ENCODE measurements at regions not wholly inside any gene's neighbourhood (a gene's known extent, or its start where the extent isn't known, plus 50 kb on each side); places are given as distances from the start of the nearest gene placed in this dataset.

DNA sequence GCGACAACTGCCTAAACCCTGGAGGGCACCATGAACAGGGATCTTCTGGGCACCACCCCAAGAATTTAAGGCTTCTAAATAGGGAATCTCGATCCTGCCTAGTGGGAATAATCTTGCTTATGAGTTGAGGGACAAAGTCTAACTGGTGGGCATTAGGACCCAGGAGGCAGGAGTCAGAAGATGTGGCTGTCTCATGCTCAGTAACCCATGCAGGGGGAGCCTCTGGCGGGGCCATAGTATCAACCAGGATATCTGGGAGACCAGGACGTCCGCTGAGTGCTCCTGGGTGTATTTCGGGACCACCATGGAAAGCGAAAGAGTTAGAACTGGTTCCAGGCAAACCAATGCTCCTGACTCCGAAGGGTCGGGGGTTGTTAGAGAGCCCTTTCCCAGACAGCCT is 356.1 kb downstream of the OTOL1 start:
- no peak for TF ChIP-seq CTCF (IDR thresholded peaks at IDR 0.05)
- Histone ChIP-seq H3K27ac (no peak overlapping the region), H3K4me1 (ENCODE audit: control insufficient read depth in 1 of 2, low read depth in 2 of 2) (no peaks in the 10 kb centered on the region), H3K4me3 (no peak overlapping the region), H3K9me3 (no peaks in the 10 kb centered on the region), H3K36me3 (no peaks in the 10 kb centered on the region), H3K27me3 (replicated peaks; ENCODE audit: insufficient read depth) (no peaks in the 10 kb centered on the region)
- ATAC-seq (ENCODE audit: insufficient number of reproducible peaks, low FRiP score, low read depth) (no peak), DNase-seq (ENCODE audit: low spot score) (no peak)

DNA sequence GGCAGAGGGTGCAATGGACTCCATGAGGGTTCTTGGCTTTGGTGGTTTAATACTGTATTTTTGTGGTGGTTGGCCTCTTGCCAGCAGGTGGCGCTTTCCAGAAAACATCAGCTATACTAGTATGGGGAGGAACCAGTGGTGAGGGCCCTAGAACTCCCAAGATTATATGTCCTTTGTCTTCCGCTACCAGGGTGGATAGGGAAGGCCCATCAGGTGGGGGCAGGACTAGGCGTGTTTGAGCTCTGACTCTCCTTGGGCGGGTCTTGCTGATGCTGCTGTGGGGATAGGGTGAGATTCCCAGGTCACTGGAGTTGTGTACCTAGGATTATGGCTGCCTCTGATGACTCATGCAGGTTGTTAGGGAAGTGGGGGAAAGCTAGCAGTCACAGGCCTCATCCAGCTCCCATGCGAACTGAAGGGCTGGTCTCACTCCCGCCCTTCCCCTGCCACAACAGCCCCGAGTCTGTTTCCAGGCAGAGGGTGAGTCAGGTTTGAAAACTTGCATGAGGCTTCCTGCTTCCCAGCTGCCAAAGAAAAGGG is 357.7 kb downstream of the OTOL1 start:
- TF ChIP-seq CTCF (IDR thresholded peaks at IDR 0.05): no peak
- ATAC-seq (ENCODE audit: insufficient number of reproducible peaks, low FRiP score, low read depth) (no peak), DNase-seq (ENCODE audit: low spot score) (no peak)
- H3K9me3 ChIP-seq: no peaks in the 10 kb centered on the region
- H3K4me3 ChIP-seq: no peak overlapping the region
- no peaks in the 10 kb centered on the region for H3K4me1 ChIP-seq (ENCODE audit: control insufficient read depth in 1 of 2, low read depth in 2 of 2)
- H3K36me3 ChIP-seq: no peaks in the 10 kb centered on the region
- H3K27ac ChIP-seq: no peak overlapping the region
- H3K27me3 ChIP-seq (replicated peaks; ENCODE audit: insufficient read depth): no peaks in the 10 kb centered on the region

GRCh38 chr3:161859057-161859456 is 362.4 kb downstream of the OTOL1 start:
- Histone ChIP-seq H3K4me3 (no peak overlapping the region), H3K9me3 (no peaks in the 10 kb centered on the region), H3K27ac (no peak overlapping the region), H3K36me3 (no peaks in the 10 kb centered on the region), H3K4me1 (ENCODE audit: control insufficient read depth in 1 of 2, low read depth in 2 of 2) (no peaks in the 10 kb centered on the region), H3K27me3 (replicated peaks; ENCODE audit: insufficient read depth) (no peaks in the 10 kb centered on the region)
- DNase-seq (ENCODE audit: low spot score) (no peak), ATAC-seq (ENCODE audit: insufficient number of reproducible peaks, low FRiP score, low read depth) (no peak)
- TF ChIP-seq CTCF (IDR thresholded peaks at IDR 0.05): no peak

DNA sequence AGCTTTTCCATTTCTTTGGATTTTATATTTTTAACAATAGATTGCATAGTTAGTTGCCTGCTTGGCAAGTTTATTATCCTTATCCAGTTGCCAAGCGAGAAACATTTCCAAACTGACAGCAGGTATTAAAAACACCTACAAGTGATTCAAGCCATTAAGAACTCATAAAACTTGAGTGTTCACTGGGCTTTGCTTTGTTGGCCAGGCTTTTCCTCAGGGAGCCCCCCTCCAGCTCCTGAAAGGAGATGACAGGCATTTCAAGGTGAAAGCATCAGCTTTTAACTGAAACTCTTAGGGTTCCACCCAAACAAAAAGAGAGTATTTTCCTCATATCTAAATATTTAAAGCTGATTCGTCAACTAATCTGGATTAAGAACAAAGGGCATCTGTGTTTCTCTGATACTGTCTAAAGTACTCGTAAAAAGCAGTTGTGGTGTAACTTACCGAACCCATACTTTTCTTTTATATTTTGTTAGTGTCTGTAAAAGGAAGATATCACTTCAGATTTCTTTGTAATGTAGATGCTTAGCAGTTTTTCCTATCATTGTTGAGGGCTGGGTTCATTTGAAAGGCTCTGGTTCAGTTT is 363.4 kb downstream of the OTOL1 start:
- TF ChIP-seq CTCF (IDR thresholded peaks at IDR 0.05): no peak
- DNase-seq (ENCODE audit: low spot score): no peak
- Histone ChIP-seq H3K36me3 (no peaks in the 10 kb centered on the region), H3K27me3 (replicated peaks; ENCODE audit: insufficient read depth) (no peaks in the 10 kb centered on the region), H3K4me1 (ENCODE audit: control insufficient read depth in 1 of 2, low read depth in 2 of 2) (no peaks in the 10 kb centered on the region), H3K4me3 (no peak overlapping the region), H3K9me3 (no peaks in the 10 kb centered on the region), H3K27ac (no peak overlapping the region)
- ATAC-seq (ENCODE audit: insufficient number of reproducible peaks, low FRiP score, low read depth): no peak

DNA sequence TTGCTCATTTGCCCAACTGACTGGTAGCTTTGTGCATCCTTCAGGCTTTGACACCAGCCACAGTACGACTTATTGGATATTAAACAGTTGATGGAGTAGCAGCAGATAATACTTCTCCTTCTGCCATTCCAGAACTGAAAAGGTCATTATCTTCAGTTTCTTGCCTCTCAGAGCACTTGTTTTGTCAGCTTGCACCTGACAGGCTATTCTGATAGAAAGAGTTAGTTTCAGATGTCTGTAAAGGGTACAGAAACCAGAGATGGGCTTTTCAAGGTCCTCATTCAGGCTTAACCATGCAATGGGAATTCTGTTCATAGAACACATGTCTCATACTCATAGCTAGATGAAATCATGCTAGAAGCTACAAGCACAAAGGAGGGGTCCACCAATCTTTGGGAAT is 367.2 kb downstream of the OTOL1 start:
- no peaks in the 10 kb centered on the region for H3K4me1 ChIP-seq (ENCODE audit: control insufficient read depth in 1 of 2, low read depth in 2 of 2)
- H3K27ac ChIP-seq: no peak overlapping the region
- H3K4me3 ChIP-seq: no peak overlapping the region
- no peak for DNase-seq (ENCODE audit: low spot score)
- H3K9me3 ChIP-seq: no peaks in the 10 kb centered on the region
- no peak for TF ChIP-seq CTCF (IDR thresholded peaks at IDR 0.05)
- ATAC-seq (ENCODE audit: insufficient number of reproducible peaks, low FRiP score, low read depth): no peak
- no peaks in the 10 kb centered on the region for H3K27me3 ChIP-seq (replicated peaks; ENCODE audit: insufficient read depth)
- no peaks in the 10 kb centered on the region for H3K36me3 ChIP-seq

All from thoracic aorta (tissue), 2 donors.